Memory B cell (primary cell): ENCODE measurements at regions not wholly inside any gene's neighbourhood (a gene's known extent, or its start where the extent isn't known, plus 50 kb on each side); places are given as distances from the start of the nearest gene placed in this dataset.

Source experiments
- ATAC-seq: fragments of 150-1000 bp; cut with Tn5 transposase; 2 replicates; pipeline ENCODE4 v1.10.0; 2021; ENCODE audit warnings: low read depth, mild to moderate bottlenecking, moderate library complexity
- DNase-seq, 2 donors: peaks; one replicate each; pipeline ENCODE4 v3.0.0; 2022; ENCODE audit warnings: low spot score in 2 of 2
- H3K27ac Mint-ChIP-seq: one replicate; pipeline ENCODE4 v1.8.0; 2022; ENCODE audit warnings: mild to moderate bottlenecking, moderate library complexity, mixed read lengths
- H3K27me3 Mint-ChIP-seq: one replicate; pipeline ENCODE4 v1.8.0; 2022; ENCODE audit warnings: mixed read lengths
- H3K36me3 Mint-ChIP-seq: one replicate; pipeline ENCODE4 v1.8.0; 2022; ENCODE audit warnings: mild to moderate bottlenecking, mixed read lengths
- H3K4me1 Mint-ChIP-seq: one replicate; pipeline ENCODE4 v1.8.0; 2022; ENCODE audit warnings: mixed read lengths
- H3K4me3 Mint-ChIP-seq: one replicate; pipeline ENCODE4 v1.8.0; 2022; ENCODE audit warnings: mild to moderate bottlenecking, moderate library complexity, mixed read lengths
- H3K9me3 Mint-ChIP-seq: one replicate; pipeline ENCODE4 v1.8.0; 2022; ENCODE audit warnings: mixed read lengths

GRCh38 chr17:45718791-45719190 lies 65.3 kb upstream of the CRHR1 start:
- Mint-ChIP-seq H3K9me3 (peaks cover under 1% of the 10 kb centered on the region), H3K27ac (no peak overlapping the region), H3K4me3 (no peak overlapping the region), H3K27me3 (peaks cover 13% of the 10 kb centered on the region), H3K4me1 (no peaks in the 10 kb centered on the region), H3K36me3 (peaks cover under 1% of the 10 kb centered on the region)
- no peak for DNase-seq
- no peak for ATAC-seq

DNA sequence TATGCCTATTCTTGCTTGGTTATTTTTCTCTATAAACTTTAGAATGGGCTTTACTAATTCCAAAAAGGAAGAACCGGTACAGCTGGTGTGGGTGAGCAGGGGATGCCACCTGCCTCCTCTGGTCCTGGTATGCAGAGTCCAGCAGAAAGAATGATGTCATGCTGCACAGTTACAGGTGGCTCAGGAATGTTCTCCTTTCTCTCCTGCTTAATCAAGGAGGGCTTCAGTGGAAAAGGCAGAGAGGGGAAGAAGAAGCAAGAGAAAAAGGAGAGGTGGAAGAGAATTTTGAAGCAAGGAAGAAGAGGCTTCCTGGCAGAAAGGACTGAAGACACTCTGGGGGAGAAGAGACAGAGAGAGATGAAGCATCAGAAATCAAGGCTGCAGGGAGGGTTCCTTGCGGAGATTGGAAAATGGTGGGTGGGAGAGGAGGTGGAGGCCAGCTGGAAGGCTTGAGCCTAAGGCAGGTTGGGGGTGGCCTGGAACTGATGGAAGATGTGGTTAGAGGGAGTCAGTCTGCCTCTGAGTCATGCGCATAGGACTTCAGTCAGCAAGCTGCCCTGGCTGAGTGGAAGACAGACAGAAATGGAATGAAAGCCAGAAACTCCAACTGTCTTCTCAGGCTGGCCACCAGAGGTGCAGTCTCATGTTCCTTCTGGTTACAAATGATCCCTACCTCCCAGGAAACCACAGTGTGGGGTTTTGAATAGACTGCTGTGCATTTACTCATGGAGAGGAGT lies 64.6 kb upstream of the CRHR1 start:
- DNase-seq (no peak), ATAC-seq (no peak)
- Mint-ChIP-seq H3K36me3 (peaks cover 3% of the 10 kb centered on the region), H3K27ac (no peak overlapping the region), H3K9me3 (peaks cover 3% of the 10 kb centered on the region), H3K4me1 (no peaks in the 10 kb centered on the region), H3K27me3 (peaks cover 15% of the 10 kb centered on the region), H3K4me3 (no peak overlapping the region)

- H3K36me3 Mint-ChIP-seq = peaks cover 3% of the 10 kb centered on the region
- peaks cover 4% of the 10 kb centered on the region for H3K9me3 Mint-ChIP-seq
- no peak overlapping the region for H3K4me3 Mint-ChIP-seq
- no peak overlapping the region for H3K27ac Mint-ChIP-seq
- DNase-seq (no peak), ATAC-seq (no peak)
- no peaks in the 10 kb centered on the region for H3K4me1 Mint-ChIP-seq
- H3K27me3 Mint-ChIP-seq = peaks cover 18% of the 10 kb centered on the region
Observed at GRCh38 chr17:45720386-45720785, 63.7 kb upstream of the CRHR1 start.

DNA sequence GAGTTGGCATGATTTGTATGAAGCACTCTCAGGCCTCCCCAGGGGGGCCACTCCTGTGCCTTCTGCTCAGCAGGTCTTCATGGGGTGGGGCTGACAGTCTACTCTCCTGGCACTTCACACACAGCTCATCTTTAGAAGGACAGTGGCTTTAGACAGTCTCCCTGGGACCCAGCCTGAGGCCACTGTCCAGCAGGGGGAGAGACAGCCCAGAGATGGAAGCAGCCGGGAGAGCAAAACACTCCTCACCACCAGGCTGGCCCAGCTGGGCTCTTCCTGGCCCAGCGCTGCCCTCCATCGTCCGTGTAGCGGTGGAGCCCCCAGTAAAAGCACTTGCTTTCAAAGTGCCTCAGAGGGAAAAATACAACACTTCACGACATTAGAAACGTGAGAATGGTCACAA lies 62.0 kb upstream of the CRHR1 start:
- Mint-ChIP-seq H3K9me3 (peaks cover 8% of the 10 kb centered on the region), H3K4me1 (no peaks in the 10 kb centered on the region), H3K4me3 (no peak overlapping the region), H3K36me3 (peaks cover 6% of the 10 kb centered on the region), H3K27ac (no peak overlapping the region), H3K27me3 (peaks cover 22% of the 10 kb centered on the region)
- ATAC-seq = no peak
- DNase-seq = no peak

DNA sequence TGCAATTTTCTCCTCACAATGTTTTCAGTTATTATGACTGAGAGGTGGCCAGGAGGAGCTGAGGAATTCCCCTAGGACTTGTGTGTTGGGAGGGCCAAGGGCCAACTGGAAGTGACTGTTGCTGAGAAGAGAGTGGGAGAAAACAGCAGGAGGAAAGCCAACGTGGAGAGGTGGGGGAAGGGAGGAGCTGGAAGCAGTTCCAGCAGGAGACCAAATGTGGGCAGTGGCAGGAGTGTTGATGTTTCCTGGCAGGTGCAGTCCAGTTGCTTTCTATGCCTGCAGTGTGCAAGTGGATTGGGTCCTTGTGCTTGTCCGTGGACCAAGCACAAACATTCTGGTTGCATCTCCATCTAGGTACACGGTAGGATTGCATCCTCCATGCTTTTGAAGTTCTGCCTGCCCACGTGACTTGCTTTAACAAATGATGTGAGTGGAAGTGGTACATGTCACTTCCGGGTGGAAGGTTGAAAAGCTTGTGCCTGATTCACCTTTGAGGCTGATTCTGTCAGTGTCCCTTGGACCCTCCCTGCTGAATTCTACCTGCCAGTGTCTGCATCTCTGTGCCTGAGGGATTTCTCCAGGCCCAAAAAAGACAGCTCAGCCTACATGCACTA lies 54.7 kb upstream of the CRHR1 start:
- Mint-ChIP-seq H3K27me3 (peaks cover 41% of the 10 kb centered on the region), H3K4me3 (no peak overlapping the region), H3K36me3 (peaks cover 5% of the 10 kb centered on the region), H3K27ac (no peak overlapping the region), H3K4me1 (peaks cover 2% of the 10 kb centered on the region), H3K9me3 (peaks cover 14% of the 10 kb centered on the region)
- DNase-seq = no peak
- no peak for ATAC-seq

DNA sequence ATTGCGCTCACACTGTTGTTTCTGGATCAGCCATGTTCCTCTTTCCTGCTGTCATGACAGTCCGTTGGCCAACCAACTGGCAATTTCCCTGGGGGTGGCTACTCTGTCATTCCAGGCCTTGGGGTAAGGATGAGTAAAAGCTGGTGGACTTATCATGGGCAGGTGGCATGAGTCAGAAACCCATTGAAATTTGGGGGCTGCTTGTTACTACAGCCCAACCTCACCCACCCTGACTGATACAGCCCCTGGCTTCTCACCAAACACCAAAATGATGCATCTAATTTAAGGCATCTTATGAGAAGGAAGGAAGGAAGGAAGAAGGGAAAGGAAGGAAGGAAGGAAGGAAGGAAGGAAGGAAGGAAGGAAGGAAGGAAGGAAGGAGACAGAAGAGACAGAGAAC lies 53.9 kb upstream of the CRHR1 start:
- Mint-ChIP-seq H3K9me3 (peaks cover 14% of the 10 kb centered on the region), H3K27ac (no peak overlapping the region), H3K27me3 (peaks cover 42% of the 10 kb centered on the region), H3K4me3 (no peak overlapping the region), H3K36me3 (peaks cover 5% of the 10 kb centered on the region), H3K4me1 (peaks cover 2% of the 10 kb centered on the region)
- DNase-seq = no peak
- ATAC-seq = no peak

DNA sequence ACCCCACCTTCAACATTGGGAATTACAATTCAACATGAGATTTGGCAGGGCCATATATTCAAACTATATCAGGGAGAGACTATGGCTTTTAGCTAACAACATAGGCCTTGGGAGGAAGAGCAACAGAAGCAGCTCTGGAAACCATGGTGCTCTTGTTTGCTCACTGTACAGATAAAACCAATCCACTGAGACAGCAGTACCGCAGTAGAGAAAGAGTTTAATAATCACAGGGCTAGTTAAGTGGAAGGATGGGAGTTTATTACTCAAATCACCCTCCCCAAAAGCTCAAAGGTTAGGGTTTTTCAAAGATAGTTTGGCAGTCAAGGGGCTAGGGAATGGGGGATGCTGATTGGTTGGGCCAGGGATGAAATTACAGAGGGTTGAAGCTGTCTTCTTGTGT lies 52.7 kb upstream of the CRHR1 start:
- DNase-seq (no peak), ATAC-seq (no peak)
- peaks cover 2% of the 10 kb centered on the region for H3K4me1 Mint-ChIP-seq
- H3K27ac Mint-ChIP-seq = no peak overlapping the region
- no peak overlapping the region for H3K4me3 Mint-ChIP-seq
- peaks cover 2% of the 10 kb centered on the region for H3K36me3 Mint-ChIP-seq
- H3K9me3 Mint-ChIP-seq = peaks cover 9% of the 10 kb centered on the region
- peaks cover 37% of the 10 kb centered on the region for H3K27me3 Mint-ChIP-seq

DNA sequence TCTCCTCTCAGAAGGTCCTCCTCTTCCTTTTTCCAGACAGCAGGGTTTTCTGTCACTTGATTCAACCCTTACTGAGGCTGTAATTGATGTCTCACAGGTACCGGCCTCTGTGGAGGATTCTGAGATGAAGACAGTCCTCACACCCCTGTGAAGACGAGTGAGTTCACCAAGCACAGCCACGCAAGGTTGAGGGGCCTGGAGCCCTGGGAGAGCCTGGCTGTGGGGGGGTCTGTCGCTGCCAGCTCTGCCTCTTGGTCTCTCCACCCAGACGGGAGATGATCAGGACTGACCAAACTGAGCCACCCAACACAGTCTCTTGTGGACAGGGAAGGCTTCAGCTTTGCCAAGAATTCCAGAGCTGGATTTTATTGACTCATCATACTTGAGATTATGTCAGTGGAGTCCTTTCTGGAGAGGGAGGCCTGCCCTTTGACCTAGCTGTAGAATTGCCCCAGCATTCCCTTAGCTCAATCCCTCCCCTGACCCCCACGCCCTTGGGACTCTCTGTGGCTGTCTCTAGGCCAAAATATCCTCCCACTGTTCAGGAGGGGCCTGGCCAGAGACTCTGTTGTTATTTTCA lies 51.1 kb upstream of the CRHR1 start:
- Mint-ChIP-seq H3K27me3 (peaks cover 25% of the 10 kb centered on the region), H3K27ac (no peak overlapping the region)

GRCh38 chr17:45733781-45734180 lies 50.3 kb upstream of the CRHR1 start:
- peaks cover 18% of the 10 kb centered on the region for H3K27me3 Mint-ChIP-seq
- DNase-seq = no peak
- ATAC-seq = no peak
- H3K36me3 Mint-ChIP-seq = no peaks in the 10 kb centered on the region
- no peak overlapping the region for H3K27ac Mint-ChIP-seq
- peaks cover 2% of the 10 kb centered on the region for H3K4me1 Mint-ChIP-seq
- H3K9me3 Mint-ChIP-seq = peaks cover 9% of the 10 kb centered on the region
- no peak overlapping the region for H3K4me3 Mint-ChIP-seq

More for the DNA sequence above, 51.1 kb upstream of the CRHR1 start:
- Mint-ChIP-seq H3K4me3 (no peak overlapping the region), H3K36me3 (no peaks in the 10 kb centered on the region), H3K4me1 (peaks cover 2% of the 10 kb centered on the region), H3K9me3 (peaks cover 9% of the 10 kb centered on the region)
- DNase-seq = no peak
- ATAC-seq = no peak
